Pancreas (tissue), 10 donors: ENCODE measurements at regions not wholly inside any gene's neighbourhood (a gene's known extent, or its start where the extent isn't known, plus 50 kb on each side); places are given as distances from the start of the nearest gene placed in this dataset.

Experiments used
- ATAC-seq, 4 donors: fragments of 200-7000 bp; cut with Tn5 transposase; one replicate each; pipeline versions ENCODE4 v1.8.0 to v1.9.1; 2020; ENCODE audit warnings: mild to moderate bottlenecking in 4 of 4, moderate library complexity in 4 of 4
- DNase-seq, 6 donors: peaks; one replicate each; pipeline ENCODE4 v3.0.0-alpha.2; 2020
- FAIRE-seq: peaks from 2 replicates; lab custom pipeline; 2012; peaks lifted over from hg19 to GRCh38; lab: Jason Lieb, UNC
- H3K27ac ChIP-seq, 4 donors: fragments of 200-600 bp; sonication (generic); 1 replicate in 3 of 4; 2 replicates in 1 of 4; pipeline versions ENCODE4 v1.5.0 to v1.8.0; 2020
- H3K27me3 ChIP-seq, 4 donors: fragments of 200-600 bp; one replicate each; pipeline ENCODE4 v1.8.0; 2021
- H3K36me3 ChIP-seq, 3 donors: fragments of 200-600 bp; sonication (generic) in 1 of 3; one replicate each; pipeline versions ENCODE4 v1.5.0 to v1.8.0; 2020 to 2021
- H3K4me1 ChIP-seq, 3 donors: fragments of 200-600 bp; one replicate each; pipeline ENCODE4 v1.8.0; 2021
- H3K4me3 ChIP-seq, 4 donors: fragments of 200-600 bp; sonication (generic) in 2 of 4; one replicate each; pipeline versions ENCODE4 v1.5.0 to v1.8.0; 2020 to 2021
- H3K9me3 ChIP-seq, 4 donors: fragments of 200-600 bp; one replicate each; pipeline ENCODE4 v1.8.0; 2021
- CTCF ChIP-seq, 4 donors: fragments of 200-600 bp; sonication (generic) in 3 of 4; IDR thresholded peaks; one replicate each; pipeline versions ENCODE4 v1.5.0 to v1.8.0; 2021; ENCODE audit warnings: antibody characterized with exemption in 4 of 4
- WGBS, 2 donors: extraction: QIAGEN DNeasy Blood & Tissue Kit; methylation state at CpG; one replicate each; pipeline ENCODE4 v1.1.7; 2013; 5-methylcytosine and 5-hydroxymethylcytosine counted together
- intact Hi-C, 3 donors: fragments of 100-400 bp; cut with DNase I; formaldehyde crosslinking; loops; one replicate each; pipeline versions ENCODE4 v1.11.1 to v1.14.2; 2022
- donor health status: healthy with polysubstance abuse.
- donor health status: DM: no; HTN: no; CAD: no; lungs with moderate emphysema.
- donor health status: DM: no; HTN: no; CAD: no.
- donor health status: control.
- donor health status: control.
- donor health status: Bipolar disorder and iron deficiency.
- donor health status: DM: yes; HTN: yes; CAD: no.
- donor health status: DM: no; HTN: no; CAD: no.
- donor health status: DM: no; HTN: no; CAD: no.
- donor health status: DM: yes; HTN: yes; CAD: no.

- no peak for ATAC-seq
- no peak for FAIRE-seq
- no peak overlapping the region for H3K4me3 ChIP-seq
- no peak for DNase-seq
- no peak for TF ChIP-seq CTCF (IDR thresholded peaks at IDR 0.05)
- WGBS, 2 donors = 34 to 48% methylated on average over 2 of the region's 2 CpGs
- H3K9me3 ChIP-seq = no peaks in the 10 kb centered on the region
- H3K27me3 ChIP-seq = no peaks in the 10 kb centered on the region
- intact Hi-C loops = no loop called here
- H3K36me3 ChIP-seq = no peaks in the 10 kb centered on the region
- peaks cover 0 to 6% (median 0%) of the 10 kb centered on the region in 3 donors for H3K4me1 ChIP-seq
- no peak overlapping the region for H3K27ac ChIP-seq
These were observed 50.6 kb upstream of the SPAG16 start for GRCh38 chr2:213233438-213234330.
